ENCODE measurements at regions not wholly inside any gene's neighbourhood (a gene's known extent, or its start where the extent isn't known, plus 50 kb on each side); places are given as distances from the start of the nearest gene placed in this dataset.

GRCh38 chr10:20466731-20467130, 430.4 kb downstream of the NEBL start:
- Histone ChIP-seq H3K36me3 (ENCODE audit: control insufficient read depth, insufficient read depth, low read length) (no peaks in the 10 kb centered on the region), H3K4me3 (ENCODE audit: extremely low read depth, insufficient read depth, low read length, poor library complexity, severe bottlenecking) (no peak overlapping the region), H3K4me1 (ENCODE audit: control insufficient read depth, insufficient read depth, low read length, poor library complexity, severe bottlenecking) (no peaks in the 10 kb centered on the region), H3K27ac (ENCODE audit: low read depth, low read length, severe bottlenecking) (peak overlapping the region; percentile 16), H3K9me3 (ENCODE audit: control insufficient read depth, low read length) (no peaks in the 10 kb centered on the region)

- H3K4me1 ChIP-seq (ENCODE audit: control insufficient read depth, insufficient read depth, low read length, poor library complexity, severe bottlenecking) = no peaks in the 10 kb centered on the region
- 86 to 100% methylated on average over 1 of the region's 2 CpGs for WGBS, 2 experiments (ENCODE audit: insufficient coverage in 2 of 2)
- H3K27ac ChIP-seq (ENCODE audit: low read depth, low read length, severe bottlenecking) = no peak overlapping the region
- H3K4me3 ChIP-seq (ENCODE audit: extremely low read depth, insufficient read depth, low read length, poor library complexity, severe bottlenecking) = no peak overlapping the region
- H3K9me3 ChIP-seq (ENCODE audit: control insufficient read depth, low read length) = no peaks in the 10 kb centered on the region
- H3K36me3 ChIP-seq (ENCODE audit: control insufficient read depth, insufficient read depth, low read length) = no peaks in the 10 kb centered on the region
These were observed 439.5 kb downstream of the NEBL start for GRCh38 chr10:20457649-20458048.

- no peaks in the 10 kb centered on the region for H3K4me1 ChIP-seq (ENCODE audit: control insufficient read depth, insufficient read depth, low read length, poor library complexity, severe bottlenecking)
- 84 to 87% methylated on average over 3 of the region's 4 CpGs for WGBS, 2 experiments (ENCODE audit: insufficient coverage in 2 of 2)
- no peak overlapping the region for H3K4me3 ChIP-seq (ENCODE audit: extremely low read depth, insufficient read depth, low read length, poor library complexity, severe bottlenecking)
- no peaks in the 10 kb centered on the region for H3K9me3 ChIP-seq (ENCODE audit: control insufficient read depth, low read length)
- no peaks in the 10 kb centered on the region for H3K36me3 ChIP-seq (ENCODE audit: control insufficient read depth, insufficient read depth, low read length)
- H3K27ac ChIP-seq (ENCODE audit: low read depth, low read length, severe bottlenecking) = no peak overlapping the region
These were observed 441.3 kb downstream of the NEBL start for GRCh38 chr10:20455774-20456173.

- Histone ChIP-seq H3K9me3 (ENCODE audit: control insufficient read depth, low read length) (no peaks in the 10 kb centered on the region), H3K27ac (ENCODE audit: low read depth, low read length, severe bottlenecking) (no peak overlapping the region), H3K4me1 (ENCODE audit: control insufficient read depth, insufficient read depth, low read length, poor library complexity, severe bottlenecking) (no peaks in the 10 kb centered on the region), H3K4me3 (ENCODE audit: extremely low read depth, insufficient read depth, low read length, poor library complexity, severe bottlenecking) (no peak overlapping the region), H3K36me3 (ENCODE audit: control insufficient read depth, insufficient read depth, low read length) (no peaks in the 10 kb centered on the region)
- WGBS, 2 experiments (ENCODE audit: insufficient coverage in 2 of 2) = no CpG with 5 or more reads among the region's 5 CpGs
These were observed 442.8 kb downstream of the NEBL start for GRCh38 chr10:20454331-20454730.

GRCh38 chr10:20446561-20447193, 450.4 kb downstream of the NEBL start:
- no peaks in the 10 kb centered on the region for H3K9me3 ChIP-seq (ENCODE audit: control insufficient read depth, low read length)
- H3K36me3 ChIP-seq (ENCODE audit: control insufficient read depth, insufficient read depth, low read length) = no peaks in the 10 kb centered on the region
- H3K4me3 ChIP-seq (ENCODE audit: extremely low read depth, insufficient read depth, low read length, poor library complexity, severe bottlenecking) = no peak overlapping the region
- no peak overlapping the region for H3K27ac ChIP-seq (ENCODE audit: low read depth, low read length, severe bottlenecking)
- H3K4me1 ChIP-seq (ENCODE audit: control insufficient read depth, insufficient read depth, low read length, poor library complexity, severe bottlenecking) = no peaks in the 10 kb centered on the region

GRCh38 chr10:20443094-20443493, 454.0 kb downstream of the NEBL start:
- no peak overlapping the region for H3K4me3 ChIP-seq (ENCODE audit: extremely low read depth, insufficient read depth, low read length, poor library complexity, severe bottlenecking)
- no peaks in the 10 kb centered on the region for H3K9me3 ChIP-seq (ENCODE audit: control insufficient read depth, low read length)
- H3K4me1 ChIP-seq (ENCODE audit: control insufficient read depth, insufficient read depth, low read length, poor library complexity, severe bottlenecking) = no peaks in the 10 kb centered on the region
- H3K36me3 ChIP-seq (ENCODE audit: control insufficient read depth, insufficient read depth, low read length) = no peaks in the 10 kb centered on the region
- H3K27ac ChIP-seq (ENCODE audit: low read depth, low read length, severe bottlenecking) = no peak overlapping the region

GRCh38 chr10:20429742-20430141, 467.4 kb downstream of the NEBL start:
- Histone ChIP-seq H3K4me1 (ENCODE audit: control insufficient read depth, insufficient read depth, low read length, poor library complexity, severe bottlenecking) (no peaks in the 10 kb centered on the region), H3K36me3 (ENCODE audit: control insufficient read depth, insufficient read depth, low read length) (no peaks in the 10 kb centered on the region), H3K9me3 (ENCODE audit: control insufficient read depth, low read length) (no peaks in the 10 kb centered on the region), H3K27ac (ENCODE audit: low read depth, low read length, severe bottlenecking) (no peak overlapping the region), H3K4me3 (ENCODE audit: extremely low read depth, insufficient read depth, low read length, poor library complexity, severe bottlenecking) (no peak overlapping the region)
- WGBS, 2 experiments (ENCODE audit: insufficient coverage in 2 of 2) = 86 to 94% methylated on average over 2 of the region's 2 CpGs

GRCh38 chr10:20427821-20428220, 469.3 kb downstream of the NEBL start:
- Histone ChIP-seq H3K9me3 (ENCODE audit: control insufficient read depth, low read length) (no peaks in the 10 kb centered on the region), H3K4me1 (ENCODE audit: control insufficient read depth, insufficient read depth, low read length, poor library complexity, severe bottlenecking) (no peaks in the 10 kb centered on the region), H3K4me3 (ENCODE audit: extremely low read depth, insufficient read depth, low read length, poor library complexity, severe bottlenecking) (no peak overlapping the region), H3K27ac (ENCODE audit: low read depth, low read length, severe bottlenecking) (no peak overlapping the region), H3K36me3 (ENCODE audit: control insufficient read depth, insufficient read depth, low read length) (no peaks in the 10 kb centered on the region)
- no CpG with 5 or more reads among the region's 1 CpG for WGBS, 2 experiments (ENCODE audit: insufficient coverage in 2 of 2)

GRCh38 chr10:20418286-20418685, 478.8 kb downstream of the NEBL start:
- 14 to 24% methylated on average over 2 to 3 of the region's 3 CpGs for WGBS, 2 experiments (ENCODE audit: insufficient coverage in 2 of 2)
- no peaks in the 10 kb centered on the region for H3K9me3 ChIP-seq (ENCODE audit: control insufficient read depth, low read length)

GRCh38 chr10:20417791-20418190, 479.3 kb downstream of the NEBL start:
- WGBS, 2 experiments (ENCODE audit: insufficient coverage in 2 of 2) = no CpG with 5 or more reads among the region's 3 CpGs
- H3K4me1 ChIP-seq (ENCODE audit: control insufficient read depth, insufficient read depth, low read length, poor library complexity, severe bottlenecking) = peaks cover 10% of the 10 kb centered on the region

More at GRCh38 chr10:20418286-20418685, 478.8 kb downstream of the NEBL start:
- H3K27ac ChIP-seq (ENCODE audit: low read depth, low read length, severe bottlenecking) = no peak overlapping the region
- H3K4me1 ChIP-seq (ENCODE audit: control insufficient read depth, insufficient read depth, low read length, poor library complexity, severe bottlenecking) = peaks cover 10% of the 10 kb centered on the region
- H3K4me3 ChIP-seq (ENCODE audit: extremely low read depth, insufficient read depth, low read length, poor library complexity, severe bottlenecking) = no peak overlapping the region
- H3K36me3 ChIP-seq (ENCODE audit: control insufficient read depth, insufficient read depth, low read length) = no peaks in the 10 kb centered on the region

GRCh38 chr10:20415684-20416083, 481.4 kb downstream of the NEBL start:
- 100% methylated on average over 1 of the region's 2 CpGs; no CpG with 5 or more reads in 1 of the 2 experiments for WGBS, 2 experiments (ENCODE audit: insufficient coverage in 2 of 2)
- Histone ChIP-seq H3K9me3 (ENCODE audit: control insufficient read depth, low read length) (no peaks in the 10 kb centered on the region), H3K4me1 (ENCODE audit: control insufficient read depth, insufficient read depth, low read length, poor library complexity, severe bottlenecking) (peaks cover 10% of the 10 kb centered on the region)

More at GRCh38 chr10:20417791-20418190, 479.3 kb downstream of the NEBL start:
- Histone ChIP-seq H3K36me3 (ENCODE audit: control insufficient read depth, insufficient read depth, low read length) (no peaks in the 10 kb centered on the region), H3K4me3 (ENCODE audit: extremely low read depth, insufficient read depth, low read length, poor library complexity, severe bottlenecking) (no peak overlapping the region), H3K27ac (ENCODE audit: low read depth, low read length, severe bottlenecking) (no peak overlapping the region), H3K9me3 (ENCODE audit: control insufficient read depth, low read length) (no peaks in the 10 kb centered on the region)

More at GRCh38 chr10:20415684-20416083, 481.4 kb downstream of the NEBL start:
- Histone ChIP-seq H3K27ac (ENCODE audit: low read depth, low read length, severe bottlenecking) (no peak overlapping the region), H3K36me3 (ENCODE audit: control insufficient read depth, insufficient read depth, low read length) (no peaks in the 10 kb centered on the region), H3K4me3 (ENCODE audit: extremely low read depth, insufficient read depth, low read length, poor library complexity, severe bottlenecking) (no peak overlapping the region)
